Eye (tissue), 1 donor: ENCODE measurements at regions not wholly inside any gene's neighbourhood (a gene's known extent, or its start where the extent isn't known, plus 50 kb on each side); places are given as distances from the start of the nearest gene placed in this dataset.

Source experiments
- DNase-seq: peaks from one replicate; pipeline ENCODE4 v3.0.0-alpha.2; 2015

DNA sequence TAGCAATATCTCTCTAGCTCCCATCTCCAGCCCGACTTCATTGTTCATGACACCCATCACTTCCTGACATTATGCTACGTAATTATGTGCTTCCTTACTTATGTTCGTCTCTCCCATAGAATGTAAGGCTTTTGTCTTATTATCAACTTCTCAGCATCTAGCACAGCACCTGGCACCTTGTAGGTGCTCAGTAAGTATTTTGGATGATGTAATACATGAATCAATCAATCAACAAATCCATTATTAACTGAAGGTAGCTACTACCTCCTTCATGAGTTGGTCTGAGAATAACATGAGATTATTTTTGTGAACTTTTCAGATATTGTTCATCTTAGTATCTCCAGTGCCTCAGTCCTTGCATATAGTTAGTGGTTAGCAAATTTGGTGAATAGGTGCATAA, 109.3 kb downstream of the EN1 start:
- DNase-seq, result no peak

DNA sequence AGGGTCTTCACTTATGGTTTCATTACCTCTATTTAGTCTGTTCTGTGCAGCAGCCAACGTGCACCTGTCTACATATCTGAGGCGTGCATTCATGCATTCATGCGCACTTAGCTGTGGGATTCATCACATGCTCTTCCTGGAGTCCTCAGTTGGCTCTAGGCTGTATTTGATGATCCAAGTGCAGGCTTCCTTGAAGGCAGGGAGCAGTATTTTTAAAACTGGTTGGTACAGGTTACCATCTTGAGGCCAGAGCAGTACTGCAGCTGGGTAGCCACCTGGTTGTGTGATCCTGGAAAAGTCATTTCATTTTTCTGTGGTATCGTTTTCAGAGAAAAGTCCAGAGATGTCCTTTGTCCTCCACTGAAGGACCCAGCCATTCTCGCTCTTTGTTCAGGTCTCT, 109.8 kb downstream of the EN1 start:
- no peak for DNase-seq

DNA sequence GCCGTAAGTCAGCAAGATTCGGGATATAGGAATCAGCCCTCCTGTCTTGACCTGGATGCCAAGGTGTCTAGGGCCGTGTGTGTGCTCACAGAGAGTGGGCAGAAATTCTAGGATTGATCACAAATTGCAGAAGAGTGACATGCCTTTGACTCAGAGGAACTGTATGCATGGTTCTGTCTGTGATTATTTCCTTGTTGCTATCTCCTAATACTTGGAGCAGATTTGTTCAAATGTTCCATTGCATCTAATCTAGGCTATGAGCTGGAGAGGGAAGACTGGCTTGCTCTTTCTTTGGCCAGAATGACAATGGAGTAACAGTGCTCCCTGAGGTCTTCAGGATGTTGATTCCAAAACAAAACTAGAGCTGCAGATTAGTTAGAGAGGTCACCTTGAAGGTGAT, 115.0 kb downstream of the EN1 start:
- no peak for DNase-seq

DNA sequence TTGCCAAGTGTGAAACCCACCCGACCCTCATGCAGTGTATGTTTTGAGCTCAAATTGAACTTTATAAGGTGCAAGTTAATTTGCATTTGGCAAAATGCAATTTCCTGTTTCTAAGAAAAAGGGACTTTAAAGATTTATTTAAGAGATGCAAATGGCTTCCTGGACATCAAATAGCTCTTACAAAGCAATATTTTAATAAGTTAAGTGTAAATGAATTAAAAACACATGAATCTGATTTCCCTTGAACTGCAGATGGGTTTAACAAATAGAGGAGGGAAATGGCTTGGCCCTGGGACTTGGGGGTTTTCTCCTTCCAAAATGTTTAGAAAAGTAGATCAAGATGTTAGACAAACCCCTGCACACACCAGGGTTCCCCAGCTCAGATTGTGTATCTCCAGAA, 116.0 kb downstream of the EN1 start:
- peak; percentile 45 for DNase-seq

DNA sequence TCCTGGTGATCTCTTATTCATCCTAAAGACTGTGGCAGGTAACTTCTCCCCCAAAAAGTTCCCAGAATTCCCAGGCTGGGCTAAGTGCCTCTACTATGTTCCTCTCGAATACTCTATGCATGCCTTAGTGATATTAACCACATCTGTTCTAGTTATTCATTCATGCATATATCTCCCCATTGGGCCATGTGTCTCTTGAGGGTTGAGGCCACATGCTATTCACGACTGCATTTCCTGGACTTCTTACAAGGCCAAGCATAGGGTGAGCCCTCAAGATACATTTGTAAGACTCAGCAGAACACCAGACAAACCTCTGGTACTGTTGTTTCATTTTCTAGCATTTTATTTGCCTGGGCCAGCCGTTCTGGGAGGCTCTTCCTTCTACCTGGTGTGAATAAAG, 117.0 kb downstream of the EN1 start:
- DNase-seq, result no peak

DNA sequence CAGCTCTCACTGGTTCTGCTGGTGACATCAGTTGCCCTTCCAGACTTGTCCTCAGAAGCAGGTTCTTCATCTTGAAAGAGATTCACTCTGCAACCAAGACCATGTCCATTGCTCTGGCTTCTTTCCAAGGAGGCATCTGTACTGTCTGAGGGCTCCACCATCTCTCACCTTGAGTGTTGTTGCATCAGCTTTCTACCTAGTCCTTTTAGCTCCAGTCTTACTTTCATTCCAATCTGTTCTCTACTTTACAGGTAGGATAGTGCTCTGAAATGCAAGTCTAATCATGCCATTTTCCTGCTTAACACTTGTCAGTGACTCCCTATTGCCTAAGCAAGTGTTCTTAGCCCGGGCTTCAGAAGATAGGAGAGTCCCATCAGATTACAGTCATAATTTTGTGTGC, 117.7 kb downstream of the EN1 start:
- no peak for DNase-seq

DNA sequence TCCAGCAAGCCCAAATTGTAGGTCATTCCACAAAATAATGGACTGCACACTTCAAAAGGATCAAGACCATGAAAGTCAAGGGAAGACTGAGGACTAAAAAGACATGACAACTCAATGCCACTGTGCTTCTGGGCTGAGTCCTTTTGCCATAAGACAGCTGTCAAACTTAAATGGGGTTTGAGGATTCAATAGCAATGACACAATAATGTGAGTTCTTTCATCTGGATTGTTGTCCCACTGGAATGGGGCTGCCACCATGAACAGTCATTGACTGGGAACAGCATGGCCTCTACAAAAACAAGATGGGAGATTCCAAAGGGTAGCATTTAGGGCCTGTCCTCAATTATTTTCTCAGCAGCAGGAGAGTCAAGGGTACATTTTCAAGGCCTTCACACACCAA, 118.5 kb downstream of the EN1 start:
- no peak for DNase-seq

DNA sequence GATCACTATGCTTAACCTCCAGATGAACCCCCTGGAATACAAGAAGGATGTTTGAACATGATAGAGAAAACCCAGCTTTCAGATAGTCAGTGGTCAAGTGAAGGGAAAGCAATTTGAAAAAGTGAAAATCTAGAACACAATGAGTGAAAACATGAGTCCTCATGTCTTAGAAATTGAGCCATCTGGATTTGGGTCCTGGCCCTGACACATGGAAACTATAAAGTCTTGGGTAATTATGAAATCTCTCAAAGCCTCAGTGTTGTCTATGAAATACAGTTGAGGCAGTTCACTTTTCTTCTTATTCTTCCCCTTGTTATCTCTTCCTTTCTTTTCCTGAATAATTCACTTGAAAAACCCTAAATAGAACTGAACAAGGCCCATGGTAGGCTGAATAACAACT, 120.6 kb downstream of the EN1 start:
- no peak for DNase-seq

DNA sequence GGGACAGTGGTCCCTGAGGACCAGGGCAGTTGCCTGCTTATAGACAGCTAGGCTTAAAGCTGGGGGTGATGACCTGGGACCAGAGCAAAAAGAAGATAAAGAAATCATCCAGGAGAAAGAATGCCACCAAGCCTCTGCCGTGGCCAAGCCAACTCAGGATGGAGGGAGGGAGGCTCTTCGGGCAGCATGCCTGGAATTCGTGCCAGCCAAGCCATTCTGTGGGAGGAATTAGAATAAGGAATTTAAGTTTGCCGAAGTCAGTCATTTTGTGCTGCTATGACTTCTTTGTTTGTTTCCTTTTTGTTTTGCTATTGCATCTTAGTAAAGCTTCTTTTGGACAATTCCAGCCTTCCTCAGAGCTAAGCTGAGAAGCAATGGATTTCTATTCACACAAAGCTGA, 124.1 kb downstream of the EN1 start:
- no peak for DNase-seq

DNA sequence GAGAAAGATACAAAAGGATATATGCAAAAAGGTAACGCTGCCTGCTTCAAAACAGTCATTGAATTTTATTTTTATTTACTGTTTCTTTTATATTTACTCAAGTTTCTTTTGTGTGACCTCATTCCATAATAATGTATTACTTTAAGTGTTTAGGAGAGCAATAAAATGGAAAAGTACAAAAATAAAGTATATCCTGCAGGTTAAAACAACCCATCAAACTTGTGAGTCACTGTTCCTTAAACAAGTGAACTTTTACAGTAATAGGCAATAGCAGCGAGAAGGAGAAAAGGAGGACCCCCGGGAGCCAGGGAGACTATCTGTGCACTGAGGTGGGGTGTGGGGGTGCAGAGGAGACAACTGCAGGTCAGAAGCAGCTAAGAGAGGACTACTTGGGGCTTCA, 124.5 kb downstream of the EN1 start:
- DNase-seq, result no peak

DNA sequence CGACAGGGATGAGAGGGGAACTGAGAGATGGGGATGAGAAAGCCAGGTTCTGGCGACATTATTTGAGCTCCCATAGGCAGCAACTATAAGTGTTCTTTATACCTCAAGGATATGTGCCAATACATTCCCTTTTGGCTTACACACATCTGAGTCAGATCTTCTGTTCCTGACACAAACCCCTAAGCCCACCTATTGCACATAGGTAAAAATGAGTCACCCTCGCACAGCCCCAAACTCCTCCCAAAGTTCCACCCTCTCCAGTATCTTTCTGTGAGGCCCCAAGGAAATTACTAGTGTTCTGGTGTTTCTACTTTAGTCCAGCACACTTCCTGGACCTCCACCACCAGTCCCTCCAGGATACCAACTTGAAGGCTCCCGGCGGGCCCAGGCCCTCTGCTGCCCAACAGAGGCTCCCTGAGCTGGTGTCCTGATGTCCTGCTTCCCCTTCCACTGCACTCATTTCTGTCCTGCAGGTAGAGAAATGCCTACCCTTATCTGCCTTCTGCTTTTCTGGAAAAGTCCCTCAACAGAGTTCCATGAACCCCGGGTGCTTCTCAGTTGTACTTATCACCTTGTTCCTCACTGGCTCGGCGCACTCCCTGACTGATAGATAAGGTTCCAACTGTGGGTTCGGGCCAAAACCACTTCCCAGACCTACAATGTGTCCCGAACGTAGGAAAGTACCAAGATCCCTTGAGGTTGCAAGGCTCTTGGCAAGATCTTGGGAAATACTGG, 125.5 kb downstream of the EN1 start:
- no peak for DNase-seq

DNA sequence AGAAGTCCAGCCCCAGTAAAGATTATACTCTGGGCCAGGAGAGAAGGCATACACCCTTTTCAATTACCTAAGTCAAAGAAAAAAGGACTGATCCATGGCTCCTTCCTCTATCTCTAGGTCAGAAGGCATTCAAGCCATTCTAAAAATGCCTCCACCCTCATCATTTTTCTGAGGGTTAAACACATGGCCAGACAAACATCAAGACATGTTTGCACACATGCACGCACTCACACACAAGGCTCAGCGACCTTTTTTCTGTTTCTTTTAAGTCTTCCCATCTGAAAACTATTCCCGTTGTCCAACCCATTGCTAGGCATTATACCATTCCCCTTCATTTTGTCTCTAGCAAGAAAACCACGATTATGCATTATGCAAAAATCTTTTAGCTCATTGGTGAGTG, 126.6 kb downstream of the EN1 start:
- DNase-seq, result no peak

DNA sequence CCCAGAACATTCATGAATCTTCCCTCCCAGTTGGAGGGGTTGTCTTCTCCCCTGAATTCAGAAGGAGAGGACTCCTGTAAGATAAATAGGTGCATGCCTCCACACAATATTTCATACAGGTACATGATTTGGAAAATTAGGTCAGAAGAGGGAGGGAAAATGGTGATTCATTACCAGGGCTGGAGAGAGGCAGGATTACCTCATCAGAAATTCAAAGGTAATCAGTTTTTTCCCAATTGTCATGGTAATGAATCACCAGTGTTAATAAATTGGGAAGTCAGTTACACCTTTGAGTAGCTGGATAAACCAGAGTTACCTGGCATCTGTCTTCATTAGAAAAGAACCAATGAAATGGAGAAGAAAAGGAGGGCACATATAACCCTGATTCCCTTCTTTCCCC, 128.5 kb downstream of the EN1 start:
- no peak for DNase-seq

DNA sequence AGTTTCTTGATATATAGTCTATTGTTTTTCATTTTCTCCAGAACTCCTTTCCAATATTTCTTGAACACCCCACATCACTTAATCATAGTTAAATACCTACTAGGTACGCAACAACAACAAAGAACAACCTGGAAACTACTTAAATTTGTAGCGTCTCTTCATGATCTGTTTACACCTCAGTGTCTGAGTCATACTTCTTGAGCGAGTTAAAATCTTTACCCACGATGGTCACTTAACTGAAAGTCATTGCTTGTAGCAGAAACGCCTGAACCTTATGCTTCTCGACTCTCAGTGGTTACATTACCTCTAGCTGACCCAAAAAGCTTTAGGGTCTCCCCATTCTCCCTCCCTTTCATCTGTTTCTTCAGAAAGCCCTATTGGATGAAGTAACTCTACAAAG, 131.3 kb downstream of the EN1 start:
- DNase-seq, result no peak

DNA sequence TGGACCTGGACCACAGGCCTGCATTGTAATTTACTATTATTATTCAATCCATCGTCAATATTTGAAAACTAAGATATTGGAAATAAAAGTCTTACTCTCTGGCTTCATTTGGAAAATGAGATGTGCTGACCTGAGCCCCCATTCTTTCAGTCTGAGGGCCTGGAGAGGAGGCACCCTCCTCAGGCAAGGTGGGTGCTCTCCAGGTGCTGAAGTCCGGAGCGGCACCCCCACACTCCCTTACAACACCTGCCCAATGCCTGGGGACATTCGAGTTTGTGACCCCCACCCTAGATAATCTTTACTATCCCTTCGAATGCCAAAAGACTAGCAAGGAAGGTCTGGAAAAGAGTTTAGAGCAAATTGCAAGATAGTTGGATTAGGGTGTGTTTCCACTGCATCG, 133.3 kb downstream of the EN1 start:
- DNase-seq, result no peak

DNA sequence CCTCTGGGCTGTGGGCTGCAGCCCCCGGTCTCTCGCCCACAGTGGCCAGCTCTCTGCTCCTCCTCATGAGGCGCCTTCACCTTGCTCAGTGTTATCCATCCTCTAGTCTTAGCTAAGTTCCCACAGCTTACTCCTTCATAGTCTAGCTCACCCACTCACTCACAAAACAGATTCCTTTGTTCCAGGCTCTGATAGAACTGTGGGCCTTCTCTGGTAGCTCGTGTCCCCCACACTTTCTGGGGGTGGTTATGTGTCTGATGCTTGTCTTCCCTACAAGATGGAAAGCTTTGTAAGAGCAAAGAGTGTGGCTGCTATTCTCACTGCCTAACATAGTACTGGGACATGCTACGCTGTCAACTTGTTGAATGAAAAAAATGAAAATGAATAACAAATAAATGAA, 135.8 kb downstream of the EN1 start:
- no peak for DNase-seq

DNA sequence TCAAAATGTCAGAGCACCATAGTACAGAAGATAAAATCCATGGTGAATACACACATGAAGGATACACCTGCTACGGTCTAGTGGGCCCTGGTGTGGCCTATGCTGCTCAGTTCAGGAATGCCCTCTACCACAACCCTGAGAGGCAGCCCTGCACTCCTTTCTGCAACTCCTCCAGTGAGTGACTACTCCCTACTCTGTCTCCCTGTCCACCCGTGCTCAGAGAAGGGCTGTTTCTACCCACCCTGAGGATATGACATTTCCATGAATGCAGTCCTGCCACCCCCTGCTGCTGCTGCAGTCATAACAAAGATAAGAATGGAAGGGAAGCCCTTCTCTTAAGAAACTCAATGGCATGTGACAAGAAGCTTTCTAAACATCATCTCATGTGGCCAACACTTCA, 137.0 kb downstream of the EN1 start:
- no peak for DNase-seq

DNA sequence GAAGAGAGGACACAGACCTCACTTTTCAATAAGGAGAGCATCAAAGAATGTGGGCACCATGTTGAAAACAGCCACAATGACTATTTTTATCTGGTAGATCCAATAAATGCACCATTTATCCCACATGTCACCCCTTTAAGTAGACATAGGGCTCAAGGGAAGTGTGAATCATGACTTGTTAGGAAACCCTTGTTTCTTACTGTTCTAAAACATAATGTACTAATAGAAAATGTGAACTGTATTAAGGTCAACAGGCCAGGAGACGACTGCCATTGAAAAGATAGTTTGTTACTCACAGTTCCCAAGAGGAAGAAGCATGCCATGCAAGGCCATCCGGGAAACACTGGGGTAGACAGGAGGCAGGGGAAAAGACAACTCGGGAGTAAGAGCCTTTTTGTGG, 137.7 kb downstream of the EN1 start:
- no peak for DNase-seq

DNA sequence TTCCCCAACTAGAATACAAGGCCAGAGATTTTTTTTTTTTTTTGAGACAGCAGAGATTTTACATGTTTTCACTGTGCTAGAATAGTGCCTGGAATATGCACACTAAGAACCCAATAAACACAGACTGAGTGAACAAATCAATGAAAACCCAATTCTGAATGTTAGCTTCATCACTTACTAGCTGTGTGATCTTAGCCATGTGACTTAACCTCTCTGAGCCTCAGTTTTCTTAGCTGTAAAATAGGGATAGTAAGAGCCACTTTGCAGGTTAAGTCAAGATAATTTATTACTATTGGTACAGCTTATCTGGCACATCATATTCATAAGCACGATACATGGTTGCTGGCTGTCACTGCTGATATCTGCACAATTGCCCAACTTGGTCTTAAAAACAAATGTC, 140.6 kb downstream of the EN1 start:
- no peak for DNase-seq

DNA sequence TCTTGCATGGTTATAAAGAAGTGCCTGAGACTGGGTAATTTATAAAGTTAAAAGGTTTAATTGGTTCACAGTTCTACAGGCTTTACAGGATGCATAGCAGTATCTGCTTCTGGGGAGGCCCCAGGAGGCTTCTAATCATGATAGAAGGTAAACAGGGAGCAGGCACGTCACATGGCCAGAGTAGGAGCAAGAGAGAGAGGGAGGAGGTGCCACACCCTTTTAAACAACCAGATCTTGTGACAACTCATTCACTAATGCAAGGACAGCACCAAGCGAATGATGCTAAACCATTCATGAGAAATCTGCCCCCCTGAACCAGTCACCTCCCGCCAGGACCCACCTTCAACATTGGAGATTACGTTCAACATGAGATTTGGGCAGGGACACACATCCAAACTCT, 141.1 kb downstream of the EN1 start:
- no peak for DNase-seq

DNA sequence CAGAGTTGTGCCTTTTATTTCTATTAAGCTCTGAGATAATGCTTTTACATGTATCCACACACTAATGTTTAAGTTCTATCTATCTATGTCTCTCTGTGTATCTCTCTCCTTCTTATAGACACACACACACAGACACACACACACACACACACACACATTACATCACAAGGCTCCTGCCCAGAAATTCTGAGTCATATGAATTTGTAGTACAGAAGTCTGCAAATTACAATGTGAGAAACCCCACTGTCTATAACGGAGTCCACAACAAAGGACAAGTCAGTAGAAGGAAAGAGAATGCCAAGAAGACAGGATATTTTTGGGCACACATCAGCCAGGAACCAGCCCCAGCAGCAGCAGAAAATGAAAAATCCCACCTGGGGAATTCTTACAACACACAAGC, 142.4 kb downstream of the EN1 start:
- DNase-seq, result no peak

DNA sequence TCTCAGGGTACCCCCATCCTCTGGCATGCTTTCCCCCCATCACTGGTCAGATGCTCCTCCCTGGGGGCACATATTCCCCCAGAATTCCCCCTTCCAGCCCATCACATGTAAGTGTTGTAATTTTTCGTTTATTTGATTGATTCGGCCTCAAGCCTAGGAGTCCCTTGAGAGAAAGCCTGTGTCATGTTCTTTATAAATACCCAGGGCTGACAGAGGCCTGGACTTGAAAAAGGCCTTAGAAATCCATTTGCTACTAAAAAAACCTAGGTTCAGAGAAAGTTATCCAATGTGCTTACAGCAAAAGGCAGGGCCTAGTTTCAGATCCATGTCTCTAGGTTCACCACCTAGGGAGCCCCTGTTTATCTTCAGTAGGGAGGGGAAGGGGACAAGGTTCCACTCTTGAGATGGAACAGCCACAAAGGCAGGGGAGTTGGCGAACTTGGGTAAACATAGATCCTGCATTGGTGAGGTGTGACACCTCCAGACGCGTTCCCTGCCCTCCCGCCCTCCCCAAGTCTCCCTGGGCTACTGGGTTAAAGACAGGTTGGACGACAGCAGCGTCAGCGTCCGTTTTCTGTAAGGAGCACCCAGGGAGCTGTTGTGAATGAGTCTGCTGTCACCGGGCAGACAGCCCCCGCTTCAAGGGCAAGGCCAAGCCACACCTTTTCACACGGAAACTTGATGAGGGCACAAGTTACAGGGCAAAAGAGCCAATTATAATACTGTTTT, 147.8 kb downstream of the EN1 start:
- DNase-seq, result peak; percentile 20

DNA sequence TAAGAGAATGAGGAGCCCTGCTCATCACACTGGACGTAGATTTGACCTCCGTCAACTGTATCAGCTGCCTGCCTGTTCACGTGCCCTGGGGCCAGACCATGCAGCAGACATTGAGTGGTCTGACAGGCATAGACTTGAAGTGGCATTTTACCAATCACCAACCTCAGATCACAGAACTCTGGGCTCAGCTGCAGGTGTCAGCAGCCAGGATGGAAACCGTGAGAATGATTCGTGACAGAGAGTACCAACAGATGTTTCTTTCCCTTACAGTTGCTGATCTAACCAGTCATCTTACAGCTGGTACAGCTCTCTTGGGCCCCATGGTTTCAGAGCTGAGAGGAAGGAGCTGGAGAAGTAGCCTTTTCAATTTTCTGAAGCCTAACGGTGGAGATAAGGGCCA, 148.9 kb downstream of the EN1 start:
- peak; percentile 22 for DNase-seq

DNA sequence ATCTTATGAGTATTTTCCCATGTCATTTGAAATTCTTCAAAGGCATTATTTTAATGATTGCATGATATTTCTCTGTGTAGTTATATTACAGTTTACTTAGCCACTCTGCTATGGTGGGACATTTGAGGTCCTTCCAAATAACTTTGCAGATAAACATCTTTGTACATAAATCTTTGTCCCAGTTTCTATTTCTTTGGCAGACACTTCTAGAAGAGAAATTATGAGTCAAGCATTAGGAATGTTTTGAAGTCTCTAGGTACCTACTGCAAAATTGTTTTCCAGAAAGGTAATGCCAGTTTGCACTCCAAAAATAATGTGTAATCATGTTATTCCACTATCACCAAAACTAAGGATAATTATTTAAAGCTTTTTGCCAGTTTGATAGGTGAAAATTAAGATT, 149.7 kb downstream of the EN1 start:
- no peak for DNase-seq
